ENCODE measurements at regions not wholly inside any gene's neighbourhood (a gene's known extent, or its start where the extent isn't known, plus 50 kb on each side); places are given as distances from the start of the nearest gene placed in this dataset.
"Not testable (repeated sequence)": the region's sequence is repeated elsewhere in the genome, so short reads cannot be mapped to it uniquely, and the experiment has no call there.

- DNase-seq (ENCODE audit: low read depth in 2 of 3, low spot score in 2 of 3), result no peak
These were observed 117.1 kb downstream of the JRKL start for GRCh38 chr11:96506953-96507354.

GRCh38 chr11:96508861-96509260, 119.0 kb downstream of the JRKL start:
- no peak for DNase-seq (ENCODE audit: low read depth in 2 of 3, low spot score in 2 of 3)

GRCh38 chr11:96520939-96521338, 131.1 kb downstream of the JRKL start:
- no peak for DNase-seq (ENCODE audit: low read depth in 2 of 3, low spot score in 2 of 3)

GRCh38 chr11:96523656-96524055, 133.8 kb downstream of the JRKL start:
- DNase-seq (ENCODE audit: low read depth in 2 of 3, low spot score in 2 of 3), result no peak

- no peak for DNase-seq (ENCODE audit: low read depth in 2 of 3, low spot score in 2 of 3)
These were observed 134.7 kb downstream of the JRKL start for GRCh38 chr11:96524475-96524874.

- DNase-seq (ENCODE audit: low read depth in 2 of 3, low spot score in 2 of 3), result no peak
These were observed 140.7 kb downstream of the JRKL start for GRCh38 chr11:96530473-96530872.

- no peak for DNase-seq (ENCODE audit: low read depth in 2 of 3, low spot score in 2 of 3)
These were observed 148.3 kb downstream of the JRKL start for GRCh38 chr11:96538104-96538503.

- no peak for DNase-seq (ENCODE audit: low read depth in 2 of 3, low spot score in 2 of 3)
These were observed 148.8 kb downstream of the JRKL start for GRCh38 chr11:96538622-96539021.

GRCh38 chr11:96540875-96541274, 151.1 kb downstream of the JRKL start:
- DNase-seq (ENCODE audit: low read depth in 2 of 3, low spot score in 2 of 3), result no peak

GRCh38 chr11:96543177-96543576, 153.4 kb downstream of the JRKL start:
- no peak for DNase-seq (ENCODE audit: low read depth in 2 of 3, low spot score in 2 of 3)

- DNase-seq (ENCODE audit: low read depth in 2 of 3, low spot score in 2 of 3), result not testable (repeated sequence)
These were observed 155.4 kb downstream of the JRKL start for GRCh38 chr11:96545192-96545591.

GRCh38 chr11:96551136-96551535, 161.3 kb downstream of the JRKL start:
- DNase-seq (ENCODE audit: low read depth in 2 of 3, low spot score in 2 of 3), result no peak

- DNase-seq (ENCODE audit: low read depth in 2 of 3, low spot score in 2 of 3), result peak in 1 of 3 donors; percentile 4
These were observed 164.5 kb downstream of the JRKL start for GRCh38 chr11:96554236-96554820.

GRCh38 chr11:96555826-96556225, 166.0 kb downstream of the JRKL start:
- not testable (repeated sequence) for DNase-seq (ENCODE audit: low read depth in 2 of 3, low spot score in 2 of 3)

GRCh38 chr11:96560727-96561126, 170.9 kb downstream of the JRKL start:
- not testable (repeated sequence) for DNase-seq (ENCODE audit: low read depth in 2 of 3, low spot score in 2 of 3)

- DNase-seq (ENCODE audit: low read depth in 2 of 3, low spot score in 2 of 3), result peak in 1 of 3 donors; percentile 37
These were observed 177.4 kb downstream of the JRKL start for GRCh38 chr11:96567176-96567575.

GRCh38 chr11:96567667-96568066, 177.9 kb downstream of the JRKL start:
- DNase-seq (ENCODE audit: low read depth in 2 of 3, low spot score in 2 of 3), result no peak

GRCh38 chr11:96576383-96576782, 186.6 kb downstream of the JRKL start:
- no peak for DNase-seq (ENCODE audit: low read depth in 2 of 3, low spot score in 2 of 3)

- DNase-seq (ENCODE audit: low read depth in 2 of 3, low spot score in 2 of 3), result no peak
These were observed 188.6 kb downstream of the JRKL start for GRCh38 chr11:96578379-96578778.

- no peak for DNase-seq (ENCODE audit: low read depth in 2 of 3, low spot score in 2 of 3)
These were observed 189.8 kb downstream of the JRKL start for GRCh38 chr11:96579656-96580055.

- DNase-seq (ENCODE audit: low read depth in 2 of 3, low spot score in 2 of 3), result no peak
These were observed 190.7 kb downstream of the JRKL start for GRCh38 chr11:96580476-96581040.

- DNase-seq (ENCODE audit: low read depth in 2 of 3, low spot score in 2 of 3), result not testable (repeated sequence)
These were observed 196.4 kb downstream of the JRKL start for GRCh38 chr11:96585944-96586880.
